MCF 10A (cell line): ENCODE measurements at regions not wholly inside any gene's neighbourhood (a gene's known extent, or its start where the extent isn't known, plus 50 kb on each side); places are given as distances from the start of the nearest gene placed in this dataset.

Source experiments
- BruUV-seq: library from RNA; stranded (reverse); fragments of 400-500 nt; replicated peaks from 2 replicates; lab custom pipeline; 2021; lab: Mats Ljungman, UMichigan
- CTCF ChIA-PET: fragments of 300-600 bp; sonication (Branson Sonifier 250); formaldehyde crosslinking; extraction: SDS; loops from one replicate; lab custom pipeline; 2021; ENCODE audit warnings: antibody characterized with exemption, inconsistent platforms; lab: Yijun Ruan, JAX
- POLR2A ChIA-PET: fragments of 300-600, 350-650 bp; sonication (Branson Sonifier 250); formaldehyde crosslinking; extraction: SDS; loops from one replicate; lab custom pipeline; 2020; ENCODE audit warnings: antibody characterized with exemption, inconsistent platforms; lab: Yijun Ruan, JAX
- DNase-seq: peaks from one replicate; pipeline ENCODE4 v3.0.0-alpha.2; 2018; ENCODE audit not compliant: unreplicated experiment
- H3K27ac Mint-ChIP-seq: one replicate; pipeline ENCODE4 v1.8.0; 2022; ENCODE audit warnings: mild to moderate bottlenecking, low read depth, mixed read lengths; ENCODE audit not compliant: unreplicated experiment
- H3K27me3 Mint-ChIP-seq: one replicate; pipeline ENCODE4 v1.8.0; 2022; ENCODE audit warnings: mixed read lengths; ENCODE audit not compliant: insufficient read depth, unreplicated experiment
- H3K36me3 Mint-ChIP-seq: one replicate; pipeline ENCODE4 v1.8.0; 2022; ENCODE audit warnings: mild to moderate bottlenecking, moderate library complexity, mixed read lengths; ENCODE audit not compliant: insufficient read depth, unreplicated experiment
- H3K4me1 Mint-ChIP-seq: one replicate; pipeline ENCODE4 v1.8.0; 2022; ENCODE audit warnings: mixed read lengths; ENCODE audit not compliant: insufficient read depth, unreplicated experiment
- H3K4me3 Mint-ChIP-seq: one replicate; pipeline ENCODE4 v1.8.0; 2022; ENCODE audit warnings: mild to moderate bottlenecking, moderate library complexity, mixed read lengths; ENCODE audit not compliant: unreplicated experiment
- H3K9me3 Mint-ChIP-seq: one replicate; pipeline ENCODE4 v1.8.0; 2022; ENCODE audit warnings: mixed read lengths; ENCODE audit not compliant: unreplicated experiment
- CTCF ChIP-seq: fragments of 200-600 bp; IDR thresholded peaks from one replicate; pipeline ENCODE4 v1.8.0; 2022; ENCODE audit warnings: antibody characterized with exemption, mild to moderate bottlenecking; ENCODE audit not compliant: unreplicated experiment
- intact Hi-C: fragments of 100-400 bp; cut with micrococcal nuclease; formaldehyde crosslinking; loops from 2 replicates; pipeline ENCODE4 v1.14.1; 2022

- POLR2A ChIA-PET = no interaction called here
- Mint-ChIP-seq H3K4me3 (no peak overlapping the region), H3K36me3 (no peaks in the 10 kb centered on the region), H3K27ac (no peak overlapping the region), H3K9me3 (peaks cover 20% of the 10 kb centered on the region), H3K4me1 (peaks cover 5% of the 10 kb centered on the region), H3K27me3 (no peaks in the 10 kb centered on the region)
- DNase-seq = no peak
- no TSS peak for BruUV-seq
- CTCF ChIA-PET = no interaction called here
- no peak for TF ChIP-seq CTCF
- intact Hi-C loops = no loop called here
Observed at GRCh38 chr10:36057731-36058130, 415.6 kb upstream of the FZD8 start.

- Mint-ChIP-seq H3K9me3 (peaks cover 20% of the 10 kb centered on the region), H3K36me3 (no peaks in the 10 kb centered on the region), H3K27me3 (no peaks in the 10 kb centered on the region), H3K4me1 (peaks cover 5% of the 10 kb centered on the region), H3K4me3 (no peak overlapping the region), H3K27ac (no peak overlapping the region)
- TF ChIP-seq CTCF = no peak
- intact Hi-C loops = no loop called here
- BruUV-seq = no TSS peak
- peak; percentile 4 for DNase-seq
- POLR2A ChIA-PET = no interaction called here
- CTCF ChIA-PET = no interaction called here
Observed at GRCh38 chr10:36057180-36057579, 415.1 kb upstream of the FZD8 start.

- DNase-seq = no peak
- no peaks in the 10 kb centered on the region for H3K27me3 Mint-ChIP-seq
- CTCF ChIA-PET = no interaction called here
- H3K9me3 Mint-ChIP-seq = peaks cover 20% of the 10 kb centered on the region
- POLR2A ChIA-PET = no interaction called here
- no peak overlapping the region for H3K4me3 Mint-ChIP-seq
- no peak overlapping the region for H3K27ac Mint-ChIP-seq
- no TSS peak for BruUV-seq
- no peak for TF ChIP-seq CTCF
- peaks cover 5% of the 10 kb centered on the region for H3K4me1 Mint-ChIP-seq
- no peaks in the 10 kb centered on the region for H3K36me3 Mint-ChIP-seq
- intact Hi-C loops = no loop called here
Observed at GRCh38 chr10:36053775-36054174, 411.7 kb upstream of the FZD8 start.

- Mint-ChIP-seq H3K4me1 (peaks cover 5% of the 10 kb centered on the region), H3K27ac (no peak overlapping the region), H3K36me3 (no peaks in the 10 kb centered on the region), H3K4me3 (no peak overlapping the region), H3K9me3 (peaks cover 20% of the 10 kb centered on the region), H3K27me3 (no peaks in the 10 kb centered on the region)
- TF ChIP-seq CTCF = no peak
- ChIA-PET POLR2A (no interaction called here), CTCF (no interaction called here)
- intact Hi-C loops = no loop called here
- no TSS peak for BruUV-seq
- DNase-seq = no peak
Observed at GRCh38 chr10:36053271-36053670, 411.2 kb upstream of the FZD8 start.
